Neural cell (in vitro differentiated cells): ENCODE measurements at regions not wholly inside any gene's neighbourhood (a gene's known extent, or its start where the extent isn't known, plus 50 kb on each side); places are given as distances from the start of the nearest gene placed in this dataset.

ENCODE experiments used
- H2AFZ ChIP-seq: fragments of 200-600, 300-800 bp; sonication (generic), shearing (Covaris generic); 2 replicates; pipeline ENCODE4 v1.6.0; 2014; ENCODE audit warnings: low read depth, mild to moderate bottlenecking, antibody characterized with exemption, low read length, moderate library complexity
- H3F3A ChIP-seq: fragments of 200-600 bp; shearing (Covaris generic); 2 replicates; pipeline ENCODE4 v1.6.1; 2016; ENCODE audit warnings: mild to moderate bottlenecking, moderate library complexity, mixed read lengths, antibody characterized with exemption, low read length; ENCODE audit not compliant: insufficient read depth, poor library complexity, severe bottlenecking
- H3K27ac ChIP-seq: fragments of 200-600, 300-800 bp; sonication (generic), shearing (Covaris generic); 2 replicates; pipeline ENCODE4 v1.5.1; 2014; ENCODE audit warnings: mild to moderate bottlenecking, low read length, moderate library complexity
- H3K27me3 ChIP-seq: fragments of 300-800, 200-600 bp; sonication (generic), shearing (Covaris generic); 2 replicates; pipeline ENCODE4 v1.6.0; 2014; ENCODE audit warnings: mild to moderate bottlenecking, low read depth, low read length, moderate library complexity; ENCODE audit not compliant: insufficient read depth
- H3K36me3 ChIP-seq: fragments of 300-800, 200-600 bp; sonication (generic), shearing (Covaris generic); 2 replicates; pipeline ENCODE4 v1.5.1; 2014; ENCODE audit warnings: mild to moderate bottlenecking, antibody characterized with exemption, low read length, moderate library complexity; ENCODE audit not compliant: insufficient read depth
- H3K4me2 ChIP-seq: fragments of 300-800, 200-600 bp; sonication (generic), shearing (Covaris generic); 2 replicates; pipeline ENCODE4 v1.6.0; 2014; ENCODE audit warnings: mild to moderate bottlenecking, low read length
- H3K4me3 ChIP-seq: fragments of 300-800, 200-600 bp; sonication (generic), shearing (Covaris generic); 2 replicates; pipeline ENCODE4 v1.5.1; 2014; ENCODE audit warnings: mild to moderate bottlenecking, low read length, moderate library complexity
- H3K79me2 ChIP-seq: fragments of 200-600 bp; shearing (Covaris generic); replicated peaks from 2 replicates; pipeline ENCODE4 v1.6.0; 2014; ENCODE audit warnings: mild to moderate bottlenecking, low read length, moderate library complexity; ENCODE audit not compliant: insufficient read depth
- H3K9ac ChIP-seq: fragments of 300-800, 200-600 bp; sonication (generic), shearing (Covaris generic); 2 replicates; pipeline ENCODE4 v1.6.1; 2016; ENCODE audit warnings: mild to moderate bottlenecking, low read length, mixed read lengths
- H3K9me2 ChIP-seq: fragments of 200-600 bp; shearing (Covaris generic); 2 replicates; pipeline ENCODE4 v1.6.1; 2016; ENCODE audit warnings: mild to moderate bottlenecking, low read length, mixed read lengths; ENCODE audit not compliant: insufficient read depth
- H3K9me3 ChIP-seq: fragments of 200-600, 300-800 bp; sonication (generic), shearing (Covaris generic); 2 replicates; pipeline ENCODE4 v1.6.1; 2016; ENCODE audit warnings: mild to moderate bottlenecking, mixed run types, low read length, moderate library complexity, mixed read lengths
- H4K20me1 ChIP-seq: fragments of 200-600 bp; shearing (Covaris generic); 2 replicates; pipeline ENCODE4 v1.6.1; 2016; ENCODE audit warnings: mild to moderate bottlenecking, mixed run types; ENCODE audit not compliant: insufficient read depth
- EP300 ChIP-seq: fragments of 450-650 bp; conservative IDR thresholded peaks from 2 replicates; pipeline ENCODE4 v1.6.1; 2014; ENCODE audit warnings: antibody characterized with exemption, mild to moderate bottlenecking, moderate library complexity; ENCODE audit not compliant: poor library complexity, severe bottlenecking
- EZH2 ChIP-seq: fragments of 200-600, 300-800 bp; shearing (Covaris generic), sonication (generic); IDR thresholded peaks from 2 replicates; pipeline ENCODE4 v1.6.1; 2014; ENCODE audit warnings: antibody characterized with exemption, low read length, borderline replicate concordance, mild to moderate bottlenecking; ENCODE audit not compliant: insufficient read depth, poor library complexity, severe bottlenecking
- MXI1 ChIP-seq: fragments of 450-650 bp; conservative IDR thresholded peaks from 2 replicates; pipeline ENCODE4 v1.6.1; 2014; ENCODE audit warnings: antibody characterized with exemption, mild to moderate bottlenecking; ENCODE audit not compliant: poor library complexity, severe bottlenecking
- POLR2AphosphoS5 ChIP-seq: IDR thresholded peaks from 2 replicates; pipeline ENCODE4 v1.6.1; 2012
- RAD21 ChIP-seq: fragments of 450-650 bp; conservative IDR thresholded peaks from 2 replicates; pipeline ENCODE4 v1.6.1; 2014; ENCODE audit warnings: antibody characterized with exemption, mild to moderate bottlenecking, moderate library complexity
- SMC3 ChIP-seq: fragments of 450-650 bp; conservative IDR thresholded peaks from 2 replicates; pipeline ENCODE4 v1.6.1; 2014; ENCODE audit warnings: antibody characterized with exemption, mild to moderate bottlenecking, moderate library complexity; ENCODE audit not compliant: poor library complexity
- TAF1 ChIP-seq: IDR thresholded peaks from 2 replicates; pipeline ENCODE4 v1.6.1; 2012; ENCODE audit warnings: low read depth
- TF ChIP-seq, protein P1 (sequence below): IDR thresholded peaks from 2 replicates; pipeline ENCODE4 v1.6.1; 2012; ENCODE audit warnings: borderline replicate concordance
- TF ChIP-seq, protein P2 (sequence below): fragments of 450-650 bp; IDR thresholded peaks from 2 replicates; pipeline ENCODE4 v1.5.1; 2014; ENCODE audit warnings: antibody characterized with exemption, mild to moderate bottlenecking, moderate library complexity; ENCODE audit not compliant: poor library complexity, severe bottlenecking

DNA sequence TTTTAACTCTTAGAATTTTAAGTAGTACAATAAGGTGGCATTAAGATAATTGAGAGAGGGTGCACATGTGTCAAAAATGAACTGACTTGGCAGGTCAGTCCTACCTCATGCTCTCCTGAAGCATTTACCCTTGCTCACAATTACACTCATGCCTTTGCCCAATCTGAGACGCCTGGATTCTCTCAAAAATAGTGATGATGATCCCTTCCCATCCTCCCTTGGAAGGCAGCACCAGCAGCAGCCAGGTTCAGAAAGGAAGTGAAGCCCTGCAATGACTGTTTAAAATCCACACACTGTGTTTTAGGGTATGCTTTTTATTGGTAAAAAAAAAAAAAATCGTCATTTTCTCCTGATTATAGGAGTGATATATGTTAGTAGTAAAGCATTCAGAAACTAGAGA lies 246.6 kb downstream of the PRELID2 start:
- Histone ChIP-seq H4K20me1 (no peaks in the 10 kb centered on the region), H3K4me2 (no peak overlapping the region), H3K9ac (no peak overlapping the region), H3K79me2 (no peaks in the 10 kb centered on the region), H2AFZ (no peak overlapping the region), H3K4me3 (no peak overlapping the region), H3K9me2 (no peaks in the 10 kb centered on the region), H3K27ac (no peak overlapping the region), H3K36me3 (no peaks in the 10 kb centered on the region), H3K9me3 (no peaks in the 10 kb centered on the region), H3F3A (no peaks in the 10 kb centered on the region), H3K27me3 (no peaks in the 10 kb centered on the region)
- TF ChIP-seq EZH2 (no peak), RAD21 (no peak), EP300 (no peak), POLR2AphosphoS5 (no peak), TAF1 (no peak)
- TF ChIP-seq, protein P1, sequence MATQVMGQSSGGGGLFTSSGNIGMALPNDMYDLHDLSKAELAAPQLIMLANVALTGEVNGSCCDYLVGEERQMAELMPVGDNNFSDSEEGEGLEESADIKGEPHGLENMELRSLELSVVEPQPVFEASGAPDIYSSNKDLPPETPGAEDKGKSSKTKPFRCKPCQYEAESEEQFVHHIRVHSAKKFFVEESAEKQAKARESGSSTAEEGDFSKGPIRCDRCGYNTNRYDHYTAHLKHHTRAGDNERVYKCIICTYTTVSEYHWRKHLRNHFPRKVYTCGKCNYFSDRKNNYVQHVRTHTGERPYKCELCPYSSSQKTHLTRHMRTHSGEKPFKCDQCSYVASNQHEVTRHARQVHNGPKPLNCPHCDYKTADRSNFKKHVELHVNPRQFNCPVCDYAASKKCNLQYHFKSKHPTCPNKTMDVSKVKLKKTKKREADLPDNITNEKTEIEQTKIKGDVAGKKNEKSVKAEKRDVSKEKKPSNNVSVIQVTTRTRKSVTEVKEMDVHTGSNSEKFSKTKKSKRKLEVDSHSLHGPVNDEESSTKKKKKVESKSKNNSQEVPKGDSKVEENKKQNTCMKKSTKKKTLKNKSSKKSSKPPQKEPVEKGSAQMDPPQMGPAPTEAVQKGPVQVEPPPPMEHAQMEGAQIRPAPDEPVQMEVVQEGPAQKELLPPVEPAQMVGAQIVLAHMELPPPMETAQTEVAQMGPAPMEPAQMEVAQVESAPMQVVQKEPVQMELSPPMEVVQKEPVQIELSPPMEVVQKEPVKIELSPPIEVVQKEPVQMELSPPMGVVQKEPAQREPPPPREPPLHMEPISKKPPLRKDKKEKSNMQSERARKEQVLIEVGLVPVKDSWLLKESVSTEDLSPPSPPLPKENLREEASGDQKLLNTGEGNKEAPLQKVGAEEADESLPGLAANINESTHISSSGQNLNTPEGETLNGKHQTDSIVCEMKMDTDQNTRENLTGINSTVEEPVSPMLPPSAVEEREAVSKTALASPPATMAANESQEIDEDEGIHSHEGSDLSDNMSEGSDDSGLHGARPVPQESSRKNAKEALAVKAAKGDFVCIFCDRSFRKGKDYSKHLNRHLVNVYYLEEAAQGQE, result no peak
- TF ChIP-seq, protein P2, sequence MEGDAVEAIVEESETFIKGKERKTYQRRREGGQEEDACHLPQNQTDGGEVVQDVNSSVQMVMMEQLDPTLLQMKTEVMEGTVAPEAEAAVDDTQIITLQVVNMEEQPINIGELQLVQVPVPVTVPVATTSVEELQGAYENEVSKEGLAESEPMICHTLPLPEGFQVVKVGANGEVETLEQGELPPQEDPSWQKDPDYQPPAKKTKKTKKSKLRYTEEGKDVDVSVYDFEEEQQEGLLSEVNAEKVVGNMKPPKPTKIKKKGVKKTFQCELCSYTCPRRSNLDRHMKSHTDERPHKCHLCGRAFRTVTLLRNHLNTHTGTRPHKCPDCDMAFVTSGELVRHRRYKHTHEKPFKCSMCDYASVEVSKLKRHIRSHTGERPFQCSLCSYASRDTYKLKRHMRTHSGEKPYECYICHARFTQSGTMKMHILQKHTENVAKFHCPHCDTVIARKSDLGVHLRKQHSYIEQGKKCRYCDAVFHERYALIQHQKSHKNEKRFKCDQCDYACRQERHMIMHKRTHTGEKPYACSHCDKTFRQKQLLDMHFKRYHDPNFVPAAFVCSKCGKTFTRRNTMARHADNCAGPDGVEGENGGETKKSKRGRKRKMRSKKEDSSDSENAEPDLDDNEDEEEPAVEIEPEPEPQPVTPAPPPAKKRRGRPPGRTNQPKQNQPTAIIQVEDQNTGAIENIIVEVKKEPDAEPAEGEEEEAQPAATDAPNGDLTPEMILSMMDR, result no peak

DNA sequence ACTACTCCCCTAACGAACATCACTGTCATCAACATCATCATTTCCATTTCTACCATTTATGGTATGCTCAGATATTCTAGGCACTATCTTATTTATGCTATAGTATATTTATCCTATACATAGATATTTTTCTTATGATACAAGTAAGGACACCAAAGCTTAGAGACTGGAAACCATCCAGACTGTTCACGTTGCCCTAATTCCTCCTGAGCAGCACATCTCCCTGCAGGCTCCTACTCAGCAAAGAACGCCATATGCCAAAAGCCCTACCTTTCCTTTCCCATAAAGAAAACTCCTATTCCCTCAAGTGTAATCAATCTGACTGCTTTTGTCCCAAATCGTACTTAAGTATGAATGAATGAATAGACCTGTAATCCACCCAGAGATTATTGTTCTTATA lies 247.0 kb downstream of the PRELID2 start:
- no peak overlapping the region for H3K4me2 ChIP-seq
- H3K79me2 ChIP-seq, result no peaks in the 10 kb centered on the region
- H3K36me3 ChIP-seq, result no peaks in the 10 kb centered on the region
- no peak overlapping the region for H3K9ac ChIP-seq
- H3F3A ChIP-seq, result no peaks in the 10 kb centered on the region
- H3K27me3 ChIP-seq, result no peaks in the 10 kb centered on the region
- H2AFZ ChIP-seq, result no peak overlapping the region
- TF ChIP-seq EP300 (no peak), EZH2 (no peak), RAD21 (no peak), TAF1 (no peak), SMC3 (no peak), MXI1 (no peak), POLR2AphosphoS5 (no peak)
- TF ChIP-seq, protein P2, result no peak
- TF ChIP-seq, protein P1, result no peak
- H3K27ac ChIP-seq, result no peak overlapping the region
- no peaks in the 10 kb centered on the region for H4K20me1 ChIP-seq
- no peaks in the 10 kb centered on the region for H3K9me2 ChIP-seq
- H3K4me3 ChIP-seq, result no peak overlapping the region
- no peaks in the 10 kb centered on the region for H3K9me3 ChIP-seq
